GM12878 (cell line): ENCODE measurements at regions not wholly inside any gene's neighbourhood (a gene's known extent, or its start where the extent isn't known, plus 50 kb on each side); places are given as distances from the start of the nearest gene placed in this dataset.

Experiments used
- ATAC-seq: fragments of 200-7000 bp; cut with Tn5 transposase; 3 replicates; pipeline ENCODE4 v1.9.1; 2020; ENCODE audit warnings: mild to moderate bottlenecking, moderate library complexity
- BruUV-seq: library from RNA; stranded (reverse); fragments of 400-500 nt; replicated peaks from 2 replicates; lab custom pipeline; 2021; lab: Mats Ljungman, UMichigan
- CTCF ChIA-PET: fragments of 300-600 bp; sonication (Branson Sonifier 250); formaldehyde crosslinking; extraction: SDS; loops from one replicate; lab custom pipeline; 2021; ENCODE audit warnings: inconsistent platforms; lab: Yijun Ruan, JAX
- POLR2A ChIA-PET: fragments of 350-600 bp; formaldehyde crosslinking; extraction: SDS; loops from one replicate; lab custom pipeline; 2021; ENCODE audit warnings: inconsistent platforms; lab: Charles Lee
- RAD21 ChIA-PET: fragments of 300-600 bp; sonication (Branson Sonifier 250); formaldehyde crosslinking; loops from one replicate; lab custom pipeline; 2023; ENCODE audit warnings: antibody characterized with exemption; ENCODE audit not compliant: unreplicated experiment; lab: Charles Lee
- SMC1A ChIA-PET: fragments of 300-600 bp; sonication (Branson Sonifier 250); formaldehyde crosslinking; loops from one replicate; lab custom pipeline; 2023; ENCODE audit not compliant: unreplicated experiment, uncharacterized antibody; lab: Charles Lee
- DNase-seq: peaks from one replicate; pipeline ENCODE4 v3.0.0-alpha.2; 2011; ENCODE audit warnings: low read depth, low spot score
- FAIRE-seq: peaks from 3 replicates; lab custom pipeline; 2011; peaks lifted over from hg19 to GRCh38; lab: Jason Lieb, UNC
- H2AFZ ChIP-seq: 2 replicates; pipeline ENCODE4 v1.6.0; 2011; ENCODE audit warnings: low read depth, low read length, control low read depth; ENCODE audit not compliant: control insufficient read depth
- H3K27ac ChIP-seq: 2 replicates; pipeline ENCODE4 v1.5.1; 2011; ENCODE audit warnings: control low read depth; ENCODE audit not compliant: control insufficient read depth, insufficient read depth
- H3K27me3 ChIP-seq, 2 experiments: replicated peaks in 1 of 2; 2 replicates each; pipeline versions ENCODE4 v1.6.0 to v1.6.1; 2011; ENCODE audit warnings: low read length in 1 of 2; ENCODE audit not compliant: control insufficient read depth in 2 of 2, insufficient read depth in 2 of 2
- H3K36me3 ChIP-seq, 2 experiments: 2 replicates each; pipeline ENCODE4 v1.5.1; 2011; ENCODE audit warnings: low read length in 1 of 2; ENCODE audit not compliant: control insufficient read depth in 2 of 2, insufficient read depth in 2 of 2
- H3K4me1 ChIP-seq: 2 replicates; pipeline ENCODE4 v1.6.1; 2011; ENCODE audit warnings: mild to moderate bottlenecking, low read length, moderate library complexity, mixed read lengths; ENCODE audit not compliant: control insufficient read depth, insufficient read depth
- H3K4me2 ChIP-seq: 2 replicates; pipeline ENCODE4 v1.6.0; 2011; ENCODE audit warnings: control low read depth; ENCODE audit not compliant: control insufficient read depth, insufficient read depth
- H3K4me3 ChIP-seq: fragments of 200-600 bp; sonication (generic); 2 replicates; pipeline ENCODE4 v1.5.1; 2016
- H3K79me2 ChIP-seq: 2 replicates; pipeline ENCODE4 v1.6.0; 2011; ENCODE audit warnings: low read length; ENCODE audit not compliant: control insufficient read depth, insufficient read depth
- H3K9ac ChIP-seq: 2 replicates; pipeline ENCODE4 v1.8.0; 2011; ENCODE audit warnings: low read length, control low read depth, mixed read lengths; ENCODE audit not compliant: control insufficient read depth, insufficient read depth
- H3K9me3 ChIP-seq: replicated peaks from 3 replicates; pipeline ENCODE4 v1.5.1; 2011; ENCODE audit warnings: mild to moderate bottlenecking, low read length; ENCODE audit not compliant: control insufficient read depth, insufficient read depth
- H4K20me1 ChIP-seq: 2 replicates; pipeline ENCODE4 v1.6.0; 2011; ENCODE audit not compliant: control insufficient read depth, insufficient read depth
- HDGF ChIP-seq: fragments of 450-650 bp; IDR thresholded peaks from 2 replicates; pipeline ENCODE4 v1.6.1; 2016; ENCODE audit warnings: antibody characterized with exemption
- MTA2 ChIP-seq: fragments of 450-650 bp; IDR thresholded peaks from 2 replicates; pipeline ENCODE4 v1.6.1; 2016; ENCODE audit warnings: low read depth, mild to moderate bottlenecking, moderate library complexity
- PAX5 ChIP-seq: IDR thresholded peaks from 2 replicates; pipeline ENCODE4 v1.6.1; 2011; ENCODE audit warnings: low read depth, low read length, borderline replicate concordance
- PML ChIP-seq: IDR thresholded peaks from 2 replicates; pipeline ENCODE4 v1.6.1; 2012; ENCODE audit warnings: low read length, inconsistent platforms
- POLR2A ChIP-seq: IDR thresholded peaks from 2 replicates; pipeline ENCODE4 v1.6.1; 2011; ENCODE audit warnings: low read depth, mild to moderate bottlenecking, low read length
- RFX5 ChIP-seq: IDR thresholded peaks from 2 replicates; pipeline ENCODE4 v1.6.1; 2011; ENCODE audit warnings: low read depth, low read length, improper control_type of control experiment
- SREBF1 ChIP-seq: IDR thresholded peaks from 2 replicates; pipeline ENCODE4 v1.6.1; 2012; ENCODE audit warnings: mild to moderate bottlenecking, low read length
- SUPT20H ChIP-seq: IDR thresholded peaks from 2 replicates; pipeline ENCODE4 v1.6.1; 2011; ENCODE audit warnings: low read depth, mild to moderate bottlenecking, low read length, moderate library complexity, borderline replicate concordance; ENCODE audit not compliant: control insufficient read depth
- TCF12 ChIP-seq: IDR thresholded peaks from 2 replicates; pipeline ENCODE4 v1.6.1; 2011; ENCODE audit warnings: low read depth, mild to moderate bottlenecking, low read length
- YBX1 ChIP-seq: fragments of 450-650 bp; IDR thresholded peaks from 2 replicates; pipeline ENCODE4 v1.6.1; 2016; ENCODE audit warnings: antibody characterized with exemption
- WGBS: methylation state at CpG from one replicate; pipeline ENCODE4 v1.1.6; 2016; ENCODE audit warnings: low lambda C conversion rate; ENCODE audit not compliant: insufficient replicate concordance, insufficient coverage; ENCODE audit errors: missing lambda C conversion rate; 5-methylcytosine and 5-hydroxymethylcytosine counted together
- in situ Hi-C: fragments of 300-500 bp; cut with MboI; formaldehyde crosslinking; loops from 9 replicates; pipeline ENCODE4 v1.14.3; 2018; ENCODE audit warnings: mixed read lengths
- intact Hi-C: fragments of 100-400 bp; cut with micrococcal nuclease; formaldehyde crosslinking; loops from one replicate; pipeline ENCODE4 v1.14.2; 2022; ENCODE audit not compliant: unreplicated experiment
- TF ChIP-seq, protein P1 (sequence below): IDR thresholded peaks from 2 replicates; pipeline ENCODE4 v1.6.1; 2011; ENCODE audit warnings: borderline replicate concordance, low read depth, mild to moderate bottlenecking, moderate library complexity, low read length; ENCODE audit not compliant: insufficient read depth, poor library complexity, severe bottlenecking
- TF ChIP-seq, protein P2 (sequence below): IDR thresholded peaks from 2 replicates; pipeline ENCODE4 v1.6.1; 2012; ENCODE audit warnings: low read depth, low read length, improper control_type of control experiment

- Histone ChIP-seq H4K20me1 (no peaks in the 10 kb centered on the region), H3K27me3 (no peaks in the 10 kb centered on the region), H3K27ac (no peak overlapping the region), H3K36me3 (no peaks in the 10 kb centered on the region), H3K4me3 (no peak overlapping the region), H3K4me1 (no peaks in the 10 kb centered on the region), H3K9me3 (no peaks in the 10 kb centered on the region), H3K79me2 (no peaks in the 10 kb centered on the region), H2AFZ (no peak overlapping the region), H3K9ac (no peak overlapping the region), H3K4me2 (no peak overlapping the region)
- no TSS peak for BruUV-seq
- POLR2A ChIA-PET, result no interaction called here
- intact Hi-C loops (no loop called here), in situ Hi-C loops (no loop called here)
- RAD21 ChIA-PET, result no interaction called here
- DNase-seq (no peak), ATAC-seq (no peak), FAIRE-seq (no peak)
- CTCF ChIA-PET, result no interaction called here
- WGBS, result 15% methylated on average over 4 of the region's 4 CpGs
- SMC1A ChIA-PET, result no interaction called here
- TF ChIP-seq HDGF, result no peak
- no peak for TF ChIP-seq PAX5
- no peak for TF ChIP-seq PML
- no peak for TF ChIP-seq RFX5
- no peak for TF ChIP-seq TCF12
- TF ChIP-seq SUPT20H, result no peak
- TF ChIP-seq YBX1, result no peak
Observed at GRCh38 chr21:27674041-27674615, 707.2 kb upstream of the ADAMTS5 start.

GRCh38 chr21:27673581-27673980 is 706.7 kb upstream of the ADAMTS5 start:
- ChIA-PET SMC1A (no interaction called here), RAD21 (no interaction called here), POLR2A (no interaction called here), CTCF (no interaction called here)
- Histone ChIP-seq H3K36me3 (no peaks in the 10 kb centered on the region), H4K20me1 (no peaks in the 10 kb centered on the region), H3K4me3 (no peak overlapping the region), H3K9me3 (no peaks in the 10 kb centered on the region), H2AFZ (no peak overlapping the region), H3K4me2 (no peak overlapping the region), H3K9ac (no peak overlapping the region), H3K27me3 (no peaks in the 10 kb centered on the region), H3K79me2 (no peaks in the 10 kb centered on the region), H3K4me1 (no peaks in the 10 kb centered on the region), H3K27ac (no peak overlapping the region)
- in situ Hi-C loops (no loop called here), intact Hi-C loops (no loop called here)
- DNase-seq, result no peak
- no peak for FAIRE-seq
- no TSS peak for BruUV-seq
- TF ChIP-seq SREBF1, result no peak
- TF ChIP-seq, protein P1, sequence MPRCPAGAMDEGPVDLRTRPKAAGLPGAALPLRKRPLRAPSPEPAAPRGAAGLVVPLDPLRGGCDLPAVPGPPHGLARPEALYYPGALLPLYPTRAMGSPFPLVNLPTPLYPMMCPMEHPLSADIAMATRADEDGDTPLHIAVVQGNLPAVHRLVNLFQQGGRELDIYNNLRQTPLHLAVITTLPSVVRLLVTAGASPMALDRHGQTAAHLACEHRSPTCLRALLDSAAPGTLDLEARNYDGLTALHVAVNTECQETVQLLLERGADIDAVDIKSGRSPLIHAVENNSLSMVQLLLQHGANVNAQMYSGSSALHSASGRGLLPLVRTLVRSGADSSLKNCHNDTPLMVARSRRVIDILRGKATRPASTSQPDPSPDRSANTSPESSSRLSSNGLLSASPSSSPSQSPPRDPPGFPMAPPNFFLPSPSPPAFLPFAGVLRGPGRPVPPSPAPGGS, result no peak
- TF ChIP-seq, protein P2, sequence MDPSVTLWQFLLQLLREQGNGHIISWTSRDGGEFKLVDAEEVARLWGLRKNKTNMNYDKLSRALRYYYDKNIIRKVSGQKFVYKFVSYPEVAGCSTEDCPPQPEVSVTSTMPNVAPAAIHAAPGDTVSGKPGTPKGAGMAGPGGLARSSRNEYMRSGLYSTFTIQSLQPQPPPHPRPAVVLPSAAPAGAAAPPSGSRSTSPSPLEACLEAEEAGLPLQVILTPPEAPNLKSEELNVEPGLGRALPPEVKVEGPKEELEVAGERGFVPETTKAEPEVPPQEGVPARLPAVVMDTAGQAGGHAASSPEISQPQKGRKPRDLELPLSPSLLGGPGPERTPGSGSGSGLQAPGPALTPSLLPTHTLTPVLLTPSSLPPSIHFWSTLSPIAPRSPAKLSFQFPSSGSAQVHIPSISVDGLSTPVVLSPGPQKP, result no peak
- no peak for TF ChIP-seq MTA2
- TF ChIP-seq POLR2A, result no peak
- ATAC-seq, result no peak
